ENCODE measurements at regions not wholly inside any gene's neighbourhood (a gene's known extent, or its start where the extent isn't known, plus 50 kb on each side); places are given as distances from the start of the nearest gene placed in this dataset.
A peak's percentile ranks its signal among the peaks of the same experiment; 100 is the strongest.
"Not testable (repeated sequence)": the region's sequence is repeated elsewhere in the genome, so short reads cannot be mapped to it uniquely, and the experiment has no call there.

GRCh38 chr6:134632024-134632423 lies 314.1 kb upstream of the SGK1 start:
- no peak for DNase-seq

- DNase-seq, result no peak
Measured at GRCh38 chr6:134631398-134631924, 313.5 kb upstream of the SGK1 start.

DNA sequence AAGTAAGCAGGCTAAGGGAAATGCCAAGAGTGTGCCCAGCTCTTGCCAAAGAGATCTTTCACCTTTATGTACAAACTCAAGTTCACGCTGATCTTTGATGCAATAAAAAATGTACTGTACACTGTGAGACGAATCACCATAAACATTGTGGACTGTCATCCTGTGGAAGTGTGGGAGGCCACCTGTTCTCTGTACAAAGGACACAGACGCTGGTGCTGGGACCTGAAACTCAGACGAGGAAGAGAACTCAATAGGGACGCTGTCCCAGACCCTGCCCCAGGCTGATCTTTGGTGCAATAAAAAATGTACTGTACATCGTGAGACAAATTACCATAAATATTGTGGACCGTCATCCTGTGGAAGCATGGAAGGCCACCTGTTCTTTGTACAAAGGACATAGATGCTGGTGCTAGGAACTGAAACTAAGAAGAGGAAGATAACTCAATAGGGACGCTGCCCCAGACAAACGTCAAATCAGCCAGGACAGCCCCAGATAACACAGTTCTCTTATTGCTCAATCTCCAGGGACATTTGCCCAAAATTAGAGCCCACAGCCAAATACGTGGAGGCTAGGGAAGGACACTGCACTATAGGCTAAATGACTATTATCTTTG lies 312.7 kb upstream of the SGK1 start:
- DNase-seq, result peak in 1 of 2 donors; percentile 29

GRCh38 chr6:134628154-134628553 lies 310.2 kb upstream of the SGK1 start:
- no peak for DNase-seq

GRCh38 chr6:134627707-134628106 lies 309.8 kb upstream of the SGK1 start:
- DNase-seq, result no peak

GRCh38 chr6:134626589-134626988 lies 308.7 kb upstream of the SGK1 start:
- no peak for DNase-seq

GRCh38 chr6:134626086-134626485 lies 308.2 kb upstream of the SGK1 start:
- no peak for DNase-seq

DNA sequence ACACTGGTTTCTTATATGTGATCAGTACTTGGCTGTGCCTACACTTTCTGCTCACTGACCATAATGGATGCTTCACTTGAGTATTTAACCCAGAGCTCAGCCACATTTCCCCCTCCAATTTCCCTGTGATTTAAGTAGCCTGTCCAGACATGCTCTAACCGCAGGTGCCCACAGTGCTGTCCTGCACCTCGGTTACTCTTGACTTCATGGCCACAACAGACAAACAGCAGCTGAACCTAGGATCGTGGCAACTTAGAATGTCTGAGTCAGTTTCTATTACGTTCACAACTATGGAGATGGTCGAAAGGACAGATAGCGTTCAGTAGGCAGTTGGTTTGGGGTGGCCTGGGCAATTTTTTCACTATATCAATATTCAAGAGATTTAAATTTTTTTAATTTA lies 306.9 kb upstream of the SGK1 start:
- no peak for DNase-seq

- DNase-seq, result no peak
Measured at GRCh38 chr6:134623401-134623800, 305.5 kb upstream of the SGK1 start.

GRCh38 chr6:134622382-134623173 lies 304.7 kb upstream of the SGK1 start:
- no peak for DNase-seq

GRCh38 chr6:134621858-134622257 lies 303.9 kb upstream of the SGK1 start:
- no peak for DNase-seq

GRCh38 chr6:134619789-134620188 lies 301.9 kb upstream of the SGK1 start:
- no peak for DNase-seq

GRCh38 chr6:134619077-134619476 lies 301.2 kb upstream of the SGK1 start:
- DNase-seq, result no peak

GRCh38 chr6:134614606-134615485 lies 296.9 kb upstream of the SGK1 start:
- DNase-seq, result no peak

- DNase-seq, result not testable (repeated sequence)
Measured at GRCh38 chr6:134612128-134612527, 294.2 kb upstream of the SGK1 start.

GRCh38 chr6:134610411-134610810 lies 292.5 kb upstream of the SGK1 start:
- DNase-seq, result no peak

- no peak for DNase-seq
Measured at GRCh38 chr6:134609716-134610261, 291.9 kb upstream of the SGK1 start.

- DNase-seq, result no peak
Measured at GRCh38 chr6:134607411-134607810, 289.5 kb upstream of the SGK1 start.

DNA sequence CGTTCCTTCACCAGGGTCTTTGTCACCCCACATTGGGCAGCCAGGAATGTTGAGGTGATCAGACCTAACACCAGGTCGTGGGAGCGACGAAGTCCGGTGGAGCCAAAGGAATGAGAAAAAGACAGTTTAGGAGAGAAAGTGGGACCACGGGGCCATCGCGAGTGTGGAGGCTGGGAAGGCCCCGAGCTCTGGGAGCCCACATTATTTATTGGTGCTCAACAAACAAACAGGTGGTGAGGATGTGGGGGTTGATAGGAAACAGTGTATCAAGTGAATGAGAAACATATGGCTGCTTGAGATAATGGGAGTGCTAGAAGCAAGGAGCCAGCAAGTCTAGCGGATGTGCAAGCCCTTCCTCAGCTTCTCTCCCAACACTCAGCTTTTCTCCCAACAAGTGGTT lies 287.1 kb upstream of the SGK1 start:
- DNase-seq, result no peak

- DNase-seq, result no peak
Measured at GRCh38 chr6:134604014-134604676, 286.2 kb upstream of the SGK1 start.

DNA sequence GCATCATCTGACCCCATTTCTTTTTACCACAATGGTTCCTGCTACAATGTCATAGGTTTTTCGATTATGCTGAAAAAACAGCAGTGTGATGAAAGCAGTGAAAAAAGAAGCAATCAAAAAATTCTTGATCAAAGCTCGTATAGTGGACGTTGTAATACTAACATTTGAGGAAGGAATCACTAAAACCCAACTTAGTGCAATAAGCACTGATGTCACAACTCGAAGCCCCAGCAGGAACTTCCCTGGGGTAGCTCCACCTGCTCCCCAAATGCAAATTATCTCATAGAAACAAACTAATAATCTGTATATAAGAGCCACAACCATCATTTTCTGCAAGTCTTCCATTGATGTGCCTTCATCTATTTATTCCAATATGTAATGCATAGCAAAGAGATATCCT lies 285.6 kb upstream of the SGK1 start:
- no peak for DNase-seq

DNA sequence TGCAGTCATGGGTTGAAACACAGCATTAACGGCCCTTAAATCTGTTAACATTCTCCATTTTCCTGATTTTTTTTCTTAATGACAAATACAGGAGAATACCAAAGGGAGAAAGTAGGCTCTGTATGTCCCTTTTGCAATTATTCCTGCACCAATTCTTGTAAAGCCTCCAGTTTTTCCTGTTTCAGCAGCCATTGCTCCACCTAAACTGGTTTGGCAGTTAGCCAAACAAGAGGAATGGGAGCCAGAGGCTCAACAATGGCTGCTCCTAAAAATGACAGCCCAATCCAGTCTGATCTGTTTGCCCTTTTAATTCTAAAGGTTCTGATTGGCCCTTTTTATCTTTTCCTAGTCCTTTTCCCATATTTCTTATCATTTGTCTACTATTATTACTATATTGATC lies 284.2 kb upstream of the SGK1 start:
- no peak for DNase-seq

GRCh38 chr6:134600671-134601070 lies 282.8 kb upstream of the SGK1 start:
- DNase-seq, result no peak
